HG02571 (cell line): ENCODE measurements at regions not wholly inside any gene's neighbourhood (a gene's known extent, or its start where the extent isn't known, plus 50 kb on each side); places are given as distances from the start of the nearest gene placed in this dataset.
A peak's percentile ranks its signal among the peaks of the same experiment; 100 is the strongest.

Source experiments
- ATAC-seq: cut with Tn5 transposase; IDR thresholded peaks from one replicate; pipeline ENCODE4 v1.9.1; 2021; ENCODE audit warnings: mild to moderate bottlenecking, moderate library complexity; ENCODE audit not compliant: unreplicated experiment

- ATAC-seq: no peak
These were observed 165.5 kb upstream of the LRRN1 start for GRCh38 chr3:3633761-3634160.

DNA sequence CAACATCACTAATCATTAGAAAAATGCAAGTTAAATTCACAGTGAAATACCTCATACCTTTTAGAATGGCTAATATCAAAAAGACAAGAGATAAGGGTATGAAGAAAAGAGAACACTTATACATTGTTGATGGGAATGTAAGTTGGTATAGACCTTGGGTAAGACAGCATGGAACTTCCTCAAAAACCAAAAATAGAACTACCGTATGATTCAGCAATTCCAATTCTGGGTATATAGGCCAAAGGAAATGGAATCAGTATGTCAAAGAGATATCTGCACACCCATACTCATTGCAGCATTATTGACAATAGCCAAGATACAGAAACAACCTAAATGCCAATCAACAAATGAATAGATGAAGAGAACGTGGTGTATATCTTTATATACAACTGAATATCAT, 166.8 kb upstream of the LRRN1 start:
- no peak for ATAC-seq

DNA sequence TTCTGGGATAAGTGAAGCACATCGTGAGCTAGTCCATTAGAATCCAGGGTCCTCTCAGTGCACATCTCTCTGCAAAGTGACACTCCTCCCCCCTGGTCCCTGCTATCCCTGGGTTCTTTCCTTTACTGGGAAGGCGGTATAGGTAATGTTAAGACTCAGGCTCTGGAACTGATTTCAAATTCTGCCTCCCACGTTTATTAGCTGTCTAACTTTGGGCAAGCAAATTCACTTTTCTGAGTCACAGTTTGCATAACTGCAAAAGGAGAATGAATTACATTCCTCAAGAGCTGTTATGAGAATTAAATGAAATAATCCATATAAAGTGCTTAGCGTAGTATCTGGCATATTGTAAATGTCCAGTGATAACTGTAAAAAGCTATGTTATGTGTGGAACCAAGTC, 168.1 kb upstream of the LRRN1 start:
- ATAC-seq: no peak

DNA sequence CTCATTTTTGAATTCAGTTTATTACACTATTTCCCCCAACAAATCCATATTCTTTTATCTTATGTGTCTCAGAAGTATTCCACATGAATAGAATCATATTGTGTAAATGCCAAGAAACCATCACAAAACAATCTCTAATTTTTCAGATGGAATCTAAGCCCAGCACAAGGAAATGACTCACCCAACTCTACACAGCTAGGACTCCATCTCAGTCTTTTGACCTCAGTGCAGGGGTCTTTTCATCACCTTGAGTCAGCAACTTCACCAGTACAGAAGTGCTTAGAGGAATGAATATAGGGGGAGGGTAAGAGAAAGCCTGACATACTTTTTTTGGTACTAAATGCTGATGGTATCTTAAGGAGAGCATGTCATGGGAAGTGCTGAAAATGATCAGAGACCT, 169.3 kb upstream of the LRRN1 start:
- ATAC-seq: no peak

DNA sequence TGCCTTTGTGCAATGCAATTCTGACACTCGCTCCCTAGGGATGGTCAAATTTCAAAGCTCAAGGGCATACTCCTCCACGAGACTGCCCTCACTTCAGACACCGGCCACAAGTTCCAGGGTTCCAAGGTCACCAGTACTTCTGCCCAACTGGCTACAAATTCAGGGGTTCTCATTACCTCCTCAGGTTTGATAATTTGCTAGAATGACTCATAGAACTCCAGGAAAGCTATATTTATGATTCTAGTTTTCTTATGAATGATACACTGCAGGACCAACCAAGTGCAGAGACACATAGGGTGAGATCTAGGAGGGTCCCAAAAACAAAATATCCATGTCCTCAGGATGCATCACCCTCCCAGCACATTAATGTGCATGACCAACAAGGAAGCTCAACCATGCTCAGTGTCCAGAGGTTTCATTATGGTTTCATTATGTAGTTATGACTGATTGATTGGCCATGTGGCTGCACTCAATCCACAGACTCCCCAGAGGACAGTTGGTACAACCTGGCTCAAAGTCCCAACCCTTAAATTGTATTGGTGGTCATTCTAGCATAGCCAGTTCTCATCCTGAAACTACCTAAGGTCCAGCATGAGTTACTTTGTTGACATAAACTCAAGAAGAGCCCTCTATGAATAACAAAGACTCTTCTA, 170.4 kb upstream of the LRRN1 start:
- ATAC-seq: no peak

DNA sequence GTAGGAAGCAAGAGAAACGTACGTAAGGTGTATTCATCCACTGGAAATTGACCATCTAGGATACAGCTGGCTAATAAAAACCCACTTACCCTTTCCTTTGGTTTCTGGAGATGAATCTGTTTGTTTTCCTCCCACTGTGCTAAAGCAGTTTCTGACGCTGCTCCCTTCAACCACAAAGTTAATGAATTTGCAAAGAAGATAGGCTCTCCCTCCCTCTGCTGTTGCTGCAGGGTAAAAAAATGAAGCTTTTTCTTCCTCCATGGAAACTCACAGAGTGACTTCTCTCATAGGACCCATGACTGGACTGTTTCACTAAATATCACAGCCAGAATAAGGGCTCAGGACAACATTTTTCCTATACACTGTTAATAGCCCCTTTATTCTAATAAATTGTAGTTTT, 172.1 kb upstream of the LRRN1 start:
- no peak for ATAC-seq

- no peak for ATAC-seq
These were observed 173.5 kb upstream of the LRRN1 start for GRCh38 chr3:3625544-3626271.

- no peak for ATAC-seq
These were observed 179.4 kb upstream of the LRRN1 start for GRCh38 chr3:3619815-3620214.

DNA sequence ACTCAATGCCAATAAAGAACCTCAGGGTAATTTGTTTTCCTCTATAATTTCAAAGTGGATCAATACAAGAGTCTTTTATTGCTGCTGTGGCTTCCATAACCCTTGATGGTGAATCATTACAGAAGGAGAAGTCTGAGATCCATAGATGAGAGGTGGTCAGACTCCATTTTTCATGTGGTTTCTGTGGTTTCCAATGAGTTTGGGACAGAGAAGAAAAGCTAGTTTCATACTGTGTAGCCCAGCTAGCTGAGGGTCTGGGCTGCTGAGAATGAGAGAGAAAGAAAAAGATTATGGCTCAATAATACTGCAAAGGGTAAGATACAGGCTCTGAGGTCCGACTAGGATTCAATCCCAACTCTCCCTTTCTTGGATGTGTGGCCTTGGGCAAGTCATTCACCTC, 180.6 kb upstream of the LRRN1 start:
- ATAC-seq: no peak

- ATAC-seq: no peak
These were observed 183.7 kb upstream of the LRRN1 start for GRCh38 chr3:3615533-3615932.

DNA sequence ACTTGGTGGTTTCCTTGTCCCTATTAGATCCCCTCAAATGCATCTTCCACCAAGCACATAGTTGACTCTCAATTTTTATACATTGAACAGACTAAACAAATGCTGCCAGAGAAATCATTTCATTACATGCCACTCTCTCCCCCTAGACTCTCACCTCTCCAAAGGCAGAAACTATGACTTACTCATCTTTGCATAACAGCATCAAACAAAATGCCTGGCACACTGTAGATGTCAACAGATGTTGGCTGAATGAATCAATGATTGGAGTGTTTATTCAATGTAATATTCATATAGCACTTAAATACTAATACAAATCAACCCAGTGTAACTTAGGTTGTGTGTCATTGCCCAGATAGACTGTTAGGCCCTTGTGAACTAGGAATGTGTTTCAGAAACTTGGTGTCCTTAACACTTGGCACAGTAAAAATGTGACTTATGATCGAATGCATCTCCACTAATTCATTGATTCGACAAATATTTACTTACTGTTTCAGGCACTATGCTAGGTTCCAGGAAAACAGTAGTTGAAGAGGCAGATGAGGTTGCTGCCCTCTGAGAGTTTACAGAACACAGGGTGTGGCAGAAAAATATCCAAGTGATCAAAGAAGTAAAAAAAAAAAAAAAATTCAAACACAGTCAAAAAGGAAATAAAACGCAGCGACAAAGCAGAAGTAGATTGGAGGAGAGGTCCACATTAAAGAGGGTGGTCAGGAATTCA, 188.5 kb upstream of the LRRN1 start:
- no peak for ATAC-seq

DNA sequence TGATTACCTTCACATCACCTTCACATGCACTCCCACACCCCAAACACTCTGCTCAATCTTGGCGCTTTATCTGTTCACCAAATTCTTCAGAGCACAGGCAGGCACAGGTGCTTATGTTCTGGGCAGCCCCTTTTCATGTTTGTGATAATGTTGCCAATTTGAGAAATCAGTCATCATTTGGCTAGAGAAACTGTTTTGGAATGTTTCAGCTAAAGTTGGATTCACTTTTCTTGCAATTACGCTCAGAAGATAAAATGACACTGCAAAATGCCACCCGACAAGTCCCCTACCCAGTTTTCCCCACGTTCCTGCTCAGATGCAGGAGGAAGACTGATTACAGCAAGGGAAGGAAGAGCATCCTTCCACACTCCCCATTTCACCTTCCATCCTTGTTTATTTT, 192.9 kb upstream of the LRRN1 start:
- ATAC-seq: no peak

GRCh38 chr3:3605226-3605625, 194.0 kb upstream of the LRRN1 start:
- ATAC-seq: no peak

DNA sequence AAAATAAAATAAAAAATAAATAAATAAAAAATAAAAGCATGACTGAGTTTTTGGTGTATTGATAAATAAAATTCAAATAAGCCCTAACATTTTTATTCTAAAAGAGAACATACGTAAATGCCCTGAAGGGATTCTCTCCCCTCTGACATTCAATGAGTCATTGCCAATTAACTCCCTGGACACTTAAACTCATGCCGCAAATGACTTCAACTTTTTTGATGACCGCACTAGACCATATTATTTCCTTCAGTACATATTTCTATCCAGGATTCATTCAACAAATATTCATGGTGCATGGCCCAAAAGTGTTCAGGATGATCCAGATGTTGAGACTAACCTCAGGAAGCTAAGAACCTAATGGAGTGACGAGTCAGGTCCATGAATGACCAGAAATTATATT, 195.9 kb upstream of the LRRN1 start:
- ATAC-seq: no peak

- no peak for ATAC-seq
These were observed 198.4 kb upstream of the LRRN1 start for GRCh38 chr3:3600665-3601340.

DNA sequence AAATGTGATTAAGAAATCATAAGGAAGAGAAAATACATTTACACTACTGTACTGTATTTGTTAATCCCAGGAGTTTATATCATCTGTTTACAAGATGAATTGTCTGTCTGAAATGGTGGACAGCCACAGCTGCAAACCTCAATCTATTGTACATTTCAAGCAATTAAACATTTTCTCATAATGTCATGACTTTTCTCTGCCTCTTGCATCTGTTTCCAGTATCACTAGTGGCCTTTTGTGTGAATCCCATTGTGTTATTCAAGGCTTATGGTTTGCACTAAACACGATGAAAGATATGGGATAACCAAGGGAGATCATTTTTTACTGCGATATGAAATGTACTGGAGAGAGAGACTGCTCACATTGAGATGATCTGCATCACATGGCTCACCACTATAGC, 200.2 kb upstream of the LRRN1 start:
- no peak for ATAC-seq

GRCh38 chr3:3594986-3595385, 204.2 kb upstream of the LRRN1 start:
- ATAC-seq: no peak

DNA sequence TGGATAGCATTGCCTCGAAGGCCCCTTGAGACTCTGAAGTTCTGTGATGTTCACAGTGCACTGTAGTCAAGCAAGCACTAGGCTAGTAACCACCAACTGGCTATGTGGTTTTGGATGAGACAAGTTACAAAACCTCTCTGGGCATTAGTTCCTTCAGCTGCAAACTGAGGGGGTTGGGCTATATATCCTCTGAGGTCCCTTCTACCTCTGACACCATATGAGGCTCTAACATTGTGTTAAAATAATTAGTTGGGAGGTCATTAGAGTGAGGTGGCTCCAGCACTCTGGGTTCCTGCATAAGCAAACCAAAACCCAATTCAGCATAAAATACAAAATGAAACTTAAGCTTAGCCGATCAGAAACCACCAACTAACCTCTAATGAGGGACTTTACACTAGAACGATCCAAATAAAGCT, 209.5 kb upstream of the LRRN1 start:
- ATAC-seq: peak; percentile 72

- no peak for ATAC-seq
These were observed 211.6 kb upstream of the LRRN1 start for GRCh38 chr3:3587647-3587972.

DNA sequence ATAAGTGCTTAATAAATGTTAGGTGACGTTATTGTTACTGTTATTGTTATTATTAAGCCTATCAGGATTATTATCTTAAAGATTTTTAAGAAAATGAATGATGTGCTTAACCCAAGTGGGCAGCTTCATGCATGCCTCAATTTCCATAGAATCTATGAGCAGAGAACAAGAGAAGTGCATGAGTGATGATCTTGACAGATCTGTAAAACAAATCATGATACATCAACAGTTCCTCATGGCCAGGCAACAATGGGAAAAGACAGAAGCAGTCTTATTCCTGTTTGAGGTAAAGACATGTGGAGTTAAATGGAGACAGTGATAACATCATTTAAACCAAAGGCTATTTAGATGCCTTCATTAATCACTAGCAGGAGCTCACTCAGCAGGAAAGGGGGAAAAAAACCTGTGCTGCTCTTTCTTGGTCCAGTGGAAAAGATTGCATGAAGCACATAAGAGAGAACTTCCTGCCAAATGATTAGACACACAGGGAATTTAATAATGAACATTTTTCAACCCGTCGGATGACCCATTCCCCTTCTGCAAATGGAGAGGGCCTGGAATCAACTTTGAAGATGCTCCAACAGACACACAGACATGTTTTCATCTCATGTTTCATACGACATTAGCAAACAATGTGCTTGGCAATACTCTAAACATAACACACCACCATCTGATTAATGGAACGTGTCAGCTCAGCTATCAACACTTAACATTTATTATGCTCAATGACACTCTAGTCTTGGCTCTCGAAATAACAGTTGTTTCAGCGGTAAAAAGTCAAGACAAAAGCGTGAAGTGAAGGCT, 212.2 kb upstream of the LRRN1 start:
- no peak for ATAC-seq

DNA sequence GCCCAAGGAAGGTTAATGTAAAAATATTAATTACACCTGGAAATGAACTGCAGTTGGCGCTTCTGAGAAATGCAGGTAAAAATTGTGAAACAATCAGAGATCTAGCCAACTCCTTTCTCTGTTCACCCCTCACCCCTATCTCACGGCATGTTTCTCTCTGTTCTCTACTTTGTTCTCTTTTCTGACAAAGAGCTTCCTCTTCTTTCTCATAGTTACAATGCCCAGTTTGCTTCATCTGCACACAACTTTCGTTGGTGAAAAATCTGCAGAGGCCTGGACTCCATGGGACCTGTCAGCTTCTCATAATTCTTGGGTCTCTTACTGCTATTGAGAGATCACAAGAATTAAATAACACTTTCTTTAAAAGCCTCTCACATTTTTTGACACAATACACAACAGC, 212.9 kb upstream of the LRRN1 start:
- no peak for ATAC-seq
